HG03457 (cell line): ENCODE measurements at regions not wholly inside any gene's neighbourhood (a gene's known extent, or its start where the extent isn't known, plus 50 kb on each side); places are given as distances from the start of the nearest gene placed in this dataset.

ENCODE experiments used
- ATAC-seq: cut with Tn5 transposase; IDR thresholded peaks from one replicate; pipeline ENCODE4 v1.9.1; 2021; ENCODE audit warnings: moderate number of reproducible peaks; ENCODE audit not compliant: unreplicated experiment

DNA sequence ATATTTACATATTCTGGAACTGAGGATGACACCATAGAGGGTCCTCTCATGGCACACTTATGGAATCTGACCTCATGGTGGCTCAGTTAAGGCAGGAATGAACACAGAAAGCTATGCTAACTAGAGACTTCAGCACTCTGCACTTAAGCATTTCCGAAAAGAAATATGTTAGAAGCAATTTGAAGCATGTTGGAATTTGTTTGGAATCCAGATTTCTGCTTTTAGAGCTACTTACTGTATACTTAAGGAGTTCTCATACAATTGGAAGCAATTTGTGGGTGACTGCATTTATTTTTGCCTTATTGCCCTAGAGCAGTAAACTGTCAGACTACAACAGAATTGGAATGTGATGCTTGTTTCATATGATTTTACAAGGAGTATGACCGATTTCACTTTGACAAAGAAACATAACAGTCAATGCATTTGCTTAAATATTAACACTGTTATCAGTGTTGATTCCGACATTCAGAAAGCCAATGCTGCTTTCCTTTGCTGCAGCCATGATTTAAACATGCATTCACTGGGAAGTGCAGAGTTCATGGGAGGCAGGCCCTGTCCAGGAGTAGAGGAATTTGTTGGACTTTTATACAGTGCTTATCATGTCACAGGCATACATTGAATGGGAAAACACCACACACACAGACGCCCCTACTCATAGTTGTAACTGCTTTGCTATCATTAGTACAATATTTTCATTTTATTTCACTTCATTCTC is 244.4 kb downstream of the SAMD5 start:
- no peak for ATAC-seq

DNA sequence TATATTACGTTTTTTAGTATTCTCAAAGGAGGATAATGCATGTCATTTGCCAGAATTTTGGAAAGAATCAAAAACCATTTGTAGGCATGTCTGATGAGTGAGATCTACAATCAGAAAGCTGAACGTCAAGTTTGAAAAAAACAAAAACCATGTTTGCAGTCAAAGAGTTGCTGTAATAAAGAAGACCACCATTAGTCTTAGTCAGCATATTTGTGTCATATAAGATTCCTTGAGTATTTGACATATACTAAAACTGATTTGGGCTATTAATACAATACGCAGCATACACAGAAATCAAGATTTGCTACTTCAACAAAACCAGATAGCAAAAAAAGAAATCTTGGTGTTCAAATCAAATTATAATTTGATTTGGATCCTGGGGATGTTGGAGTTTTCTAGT is 247.5 kb downstream of the SAMD5 start:
- ATAC-seq, result no peak

DNA sequence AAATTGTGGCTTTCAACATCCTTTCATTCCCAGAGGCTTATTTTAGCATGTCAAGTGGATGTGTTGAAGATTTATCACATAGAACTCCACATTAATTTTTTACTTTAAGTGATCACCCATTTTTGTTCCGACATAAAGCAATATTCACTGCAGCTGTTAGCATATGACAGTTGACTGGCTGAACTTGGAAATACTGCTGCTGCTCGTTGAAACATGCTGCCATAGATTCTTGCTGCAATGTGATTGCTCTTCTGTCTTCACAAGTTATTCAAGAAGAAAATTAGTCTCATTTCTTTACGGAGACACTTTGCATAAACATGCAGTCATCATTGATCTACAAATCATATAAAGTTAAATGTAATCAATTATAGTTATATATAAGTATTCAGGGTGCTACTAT is 248.4 kb downstream of the SAMD5 start:
- no peak for ATAC-seq

- no peak for ATAC-seq
Measured at GRCh38 chr6:147757291-147757690, 248.8 kb downstream of the SAMD5 start.

DNA sequence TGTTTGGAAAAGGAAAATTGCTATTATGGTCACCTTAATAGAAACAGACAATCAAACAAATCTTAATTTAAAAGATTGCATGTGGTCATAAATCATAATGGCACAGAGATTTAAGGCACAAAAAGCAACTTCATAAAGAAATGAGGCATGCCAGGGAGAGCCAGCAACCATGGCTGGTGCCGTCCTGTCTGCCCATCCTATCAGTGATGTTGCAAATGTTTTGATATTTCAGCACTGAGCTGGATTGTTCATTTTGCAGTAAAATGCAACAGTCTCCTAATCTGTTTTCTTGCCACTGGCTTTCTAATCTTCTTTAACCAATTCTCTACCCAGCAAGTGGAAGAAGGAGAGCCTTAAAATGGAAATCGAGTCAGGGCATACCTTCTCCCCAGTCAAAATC is 249.8 kb downstream of the SAMD5 start:
- no peak for ATAC-seq

- no peak for ATAC-seq
Measured at GRCh38 chr6:147759093-147759492, 250.6 kb downstream of the SAMD5 start.

GRCh38 chr6:147759536-147759935 is 251.0 kb downstream of the SAMD5 start:
- no peak for ATAC-seq

DNA sequence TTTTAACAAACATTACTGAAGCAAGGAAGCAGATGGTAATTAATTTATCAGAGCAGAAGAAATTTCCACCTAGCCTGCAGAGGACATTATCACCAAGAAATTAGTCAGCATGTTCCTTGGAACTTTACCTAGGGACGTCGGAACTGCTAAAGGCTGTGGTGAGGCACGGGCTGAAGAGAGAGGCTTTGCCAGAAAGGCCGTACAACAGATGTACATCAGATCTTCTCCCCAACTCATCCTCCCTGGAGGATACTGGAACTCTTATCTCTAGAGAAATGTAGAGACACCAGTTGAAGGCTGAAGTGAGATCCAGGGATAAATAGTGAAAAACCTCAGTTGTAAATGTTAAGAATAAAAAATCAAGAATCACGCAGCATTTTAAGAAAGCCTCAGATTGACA is 257.1 kb downstream of the SAMD5 start:
- ATAC-seq, result no peak

GRCh38 chr6:147768969-147769368 is 260.5 kb downstream of the SAMD5 start:
- ATAC-seq, result no peak

GRCh38 chr6:147769496-147770087 is 261.1 kb downstream of the SAMD5 start:
- no peak for ATAC-seq

DNA sequence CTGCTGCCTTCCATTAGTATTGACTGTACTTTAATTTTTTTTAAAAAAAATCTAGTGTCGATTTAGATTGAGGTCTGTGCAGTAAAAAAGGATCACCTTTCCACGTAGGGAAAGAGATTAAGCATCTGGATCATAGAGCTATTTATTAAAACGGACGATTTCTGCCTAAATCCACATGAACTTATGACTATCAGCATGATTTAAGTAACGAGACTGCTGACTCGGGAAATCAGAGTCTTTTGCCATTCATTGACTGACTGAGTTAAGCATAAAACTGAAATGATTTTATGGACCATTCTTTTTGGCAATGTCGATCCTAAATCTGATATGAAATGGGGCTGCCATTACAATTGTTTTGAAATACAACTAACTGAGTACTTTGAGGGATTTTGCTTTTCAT is 261.7 kb downstream of the SAMD5 start:
- ATAC-seq, result no peak

GRCh38 chr6:147772724-147773123 is 264.2 kb downstream of the SAMD5 start:
- ATAC-seq, result no peak

DNA sequence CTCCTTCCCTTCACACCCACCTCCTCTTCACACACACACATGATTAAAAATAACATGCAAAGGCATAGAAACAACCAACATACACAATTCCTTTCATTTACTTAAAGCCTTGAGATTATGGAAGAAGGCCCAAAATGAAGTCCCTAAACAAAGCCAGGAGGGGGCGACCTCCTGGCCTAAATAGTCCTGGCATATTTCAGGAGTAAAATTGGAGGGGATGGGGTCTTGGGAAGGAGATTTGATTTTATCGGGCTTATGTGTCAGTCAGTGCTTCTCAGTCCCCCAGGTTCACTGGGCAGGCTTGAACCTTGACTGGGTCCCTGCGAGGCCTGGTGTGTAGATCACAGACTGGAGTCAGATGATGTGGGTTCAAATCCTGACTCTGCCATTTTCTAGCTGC is 266.4 kb downstream of the SAMD5 start:
- ATAC-seq, result no peak

GRCh38 chr6:147776631-147777213 is 268.2 kb downstream of the SAMD5 start:
- no peak for ATAC-seq

GRCh38 chr6:147779624-147780023 is 271.1 kb downstream of the SAMD5 start:
- ATAC-seq, result no peak

DNA sequence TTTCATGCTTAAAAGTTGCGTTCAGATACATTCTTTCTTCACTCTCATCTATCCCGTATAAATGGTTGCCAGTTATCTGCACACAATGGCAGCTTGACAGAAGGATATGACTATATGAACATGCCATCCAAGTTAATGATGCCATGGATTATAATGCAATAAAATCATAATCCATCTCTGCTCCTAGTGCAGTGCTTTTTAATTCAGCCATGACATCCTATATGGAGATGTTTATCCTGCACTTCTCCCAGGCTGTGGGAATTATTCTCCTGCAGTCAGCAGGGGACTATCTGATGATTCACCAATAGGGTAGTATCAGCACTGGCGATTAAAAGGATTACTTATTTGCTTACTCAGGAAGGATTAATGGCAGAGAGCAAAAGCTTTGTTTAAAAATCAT is 273.8 kb downstream of the SAMD5 start:
- ATAC-seq, result no peak

- ATAC-seq, result no peak
Measured at GRCh38 chr6:147784371-147784770, 275.9 kb downstream of the SAMD5 start.

- no peak for ATAC-seq
Measured at GRCh38 chr6:147787417-147787816, 278.9 kb downstream of the SAMD5 start.

GRCh38 chr6:147789430-147789947 is 281.0 kb downstream of the SAMD5 start:
- ATAC-seq, result no peak

GRCh38 chr6:147793871-147794643 is 285.6 kb downstream of the SAMD5 start:
- ATAC-seq, result no peak

DNA sequence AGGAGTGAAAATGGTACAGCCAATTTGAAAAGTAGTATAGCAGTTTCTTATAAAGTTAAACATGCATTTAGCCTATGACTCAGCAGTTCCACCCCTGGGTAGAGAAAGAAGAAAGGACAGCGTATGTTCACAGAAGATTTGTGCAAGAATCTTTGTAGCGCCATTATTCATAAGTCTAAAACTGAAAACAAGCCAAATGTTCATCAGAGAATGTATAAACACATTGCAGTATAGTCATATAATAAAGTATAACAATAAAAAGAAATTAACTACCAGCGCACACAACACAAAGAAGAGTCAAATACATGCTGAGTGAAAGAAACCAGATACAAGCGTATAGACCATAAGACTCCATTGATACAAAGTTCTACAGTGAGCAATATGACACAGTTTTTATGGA is 294.0 kb downstream of the SAMD5 start:
- ATAC-seq, result no peak

GRCh38 chr6:147805155-147805554 is 296.7 kb downstream of the SAMD5 start:
- no peak for ATAC-seq
